Right lobe of liver (tissue), 6 donors: ENCODE measurements at regions not wholly inside any gene's neighbourhood (a gene's known extent, or its start where the extent isn't known, plus 50 kb on each side); places are given as distances from the start of the nearest gene placed in this dataset.

Source experiments
- ATAC-seq, 4 donors: fragments of 200-7000 bp; cut with Tn5 transposase; one replicate each; pipeline ENCODE4 v1.9.1; 2020; ENCODE audit warnings: mild to moderate bottlenecking in 4 of 4, moderate library complexity in 4 of 4
- DNase-seq, 3 donors: peaks; one replicate each; pipeline ENCODE4 v3.0.0-alpha.2; 2020
- H3K27ac ChIP-seq, 3 donors: fragments of 200-600 bp; one replicate each; pipeline ENCODE4 v1.8.0; 2022
- H3K27me3 ChIP-seq, 2 donors: fragments of 200-600 bp; one replicate each; pipeline ENCODE4 v1.8.0; 2022
- H3K36me3 ChIP-seq, 4 donors: fragments of 200-600 bp; sonication (generic) in 1 of 4; one replicate each; pipeline versions ENCODE4 v1.5.1 to v1.8.0; 2017 to 2022; ENCODE audit warnings: control low read depth in 1 of 4
- H3K4me1 ChIP-seq, 4 donors: fragments of 200-600 bp; sonication (generic) in 1 of 4; one replicate each; pipeline versions ENCODE4 v1.5.1 to v1.8.0; 2017 to 2022; ENCODE audit warnings: control low read depth in 1 of 4
- H3K4me3 ChIP-seq, 3 donors: fragments of 200-600 bp; one replicate each; pipeline ENCODE4 v1.8.0; 2022
- H3K9me3 ChIP-seq, 4 donors: fragments of 200-600 bp; sonication (generic) in 1 of 4; one replicate each; pipeline versions ENCODE4 v1.5.1 to v1.8.0; 2017 to 2022; ENCODE audit warnings: control low read depth in 1 of 4
- POLR2A ChIP-seq: fragments of 450-650 bp; IDR thresholded peaks from one replicate; pipeline ENCODE4 v1.6.1; 2017; ENCODE audit warnings: antibody characterized with exemption, mild to moderate bottlenecking
- WGBS: methylation state at CpG from one replicate; pipeline ENCODE4 v1.1.6; 2018; ENCODE audit warnings: low coverage, low lambda C conversion rate; ENCODE audit not compliant: insufficient coverage; ENCODE audit errors: missing lambda C conversion rate; 5-methylcytosine and 5-hydroxymethylcytosine counted together
- intact Hi-C, 2 donors: fragments of 100-400 bp; cut with DNase I; formaldehyde crosslinking; loops; one replicate each; pipeline versions ENCODE4 v1.11.2 to v1.14.1; 2022
- TF ChIP-seq, protein P1 (sequence below), 4 donors: fragments of 200-600 bp in 3 of 4; fragments of 450-650 bp in 1 of 4; IDR thresholded peaks; one replicate each; pipeline versions ENCODE4 v1.5.1 to v1.8.0; 2016 to 2022; ENCODE audit warnings: antibody characterized with exemption in 4 of 4, mild to moderate bottlenecking in 2 of 4
- donor health status: DM: no; HTN: yes; CAD: no.
- donor health status: DM: no; HTN: no; CAD: no.
- donor health status: DM: no; HTN: no; CAD: no.
- donor health status: DM: no; HTN: yes; CAD: no.
- donor health status: DM: no; HTN: yes; CAD: no.

DNA sequence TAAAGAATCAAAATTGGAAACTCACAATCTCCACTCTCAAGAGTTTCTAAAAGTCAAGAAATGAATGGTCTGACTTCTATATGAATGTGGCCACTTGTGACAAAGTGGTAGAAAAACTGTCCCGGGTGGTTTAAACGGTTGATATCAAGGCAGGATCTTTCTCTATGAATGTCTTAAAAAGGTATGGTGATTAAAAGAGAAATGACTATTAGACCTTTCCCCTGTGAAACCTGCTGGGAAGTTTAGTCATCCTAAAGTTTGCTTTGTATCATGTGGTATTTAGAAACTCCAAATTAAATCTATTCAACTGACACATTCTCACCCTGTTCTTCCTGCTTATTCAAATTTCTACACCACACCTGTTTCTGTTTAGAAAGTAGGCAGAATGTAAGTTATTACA, 492.5 kb downstream of the XPNPEP1 start:
- Histone ChIP-seq H3K4me3 (no peak overlapping the region), H3K9me3 (no peaks in the 10 kb centered on the region), H3K36me3 (no peaks in the 10 kb centered on the region), H3K4me1 (no peaks in the 10 kb centered on the region), H3K27ac (no peak overlapping the region), H3K27me3 (no peaks in the 10 kb centered on the region)
- TF ChIP-seq POLR2A = no peak
- TF ChIP-seq, protein P1, sequence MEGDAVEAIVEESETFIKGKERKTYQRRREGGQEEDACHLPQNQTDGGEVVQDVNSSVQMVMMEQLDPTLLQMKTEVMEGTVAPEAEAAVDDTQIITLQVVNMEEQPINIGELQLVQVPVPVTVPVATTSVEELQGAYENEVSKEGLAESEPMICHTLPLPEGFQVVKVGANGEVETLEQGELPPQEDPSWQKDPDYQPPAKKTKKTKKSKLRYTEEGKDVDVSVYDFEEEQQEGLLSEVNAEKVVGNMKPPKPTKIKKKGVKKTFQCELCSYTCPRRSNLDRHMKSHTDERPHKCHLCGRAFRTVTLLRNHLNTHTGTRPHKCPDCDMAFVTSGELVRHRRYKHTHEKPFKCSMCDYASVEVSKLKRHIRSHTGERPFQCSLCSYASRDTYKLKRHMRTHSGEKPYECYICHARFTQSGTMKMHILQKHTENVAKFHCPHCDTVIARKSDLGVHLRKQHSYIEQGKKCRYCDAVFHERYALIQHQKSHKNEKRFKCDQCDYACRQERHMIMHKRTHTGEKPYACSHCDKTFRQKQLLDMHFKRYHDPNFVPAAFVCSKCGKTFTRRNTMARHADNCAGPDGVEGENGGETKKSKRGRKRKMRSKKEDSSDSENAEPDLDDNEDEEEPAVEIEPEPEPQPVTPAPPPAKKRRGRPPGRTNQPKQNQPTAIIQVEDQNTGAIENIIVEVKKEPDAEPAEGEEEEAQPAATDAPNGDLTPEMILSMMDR (IDR thresholded peaks at IDR 0.05) = no peak
- intact Hi-C loops = no loop called here
- no peak for DNase-seq
- ATAC-seq = no peak
- 38% methylated on average over 2 of the region's 2 CpGs for WGBS

DNA sequence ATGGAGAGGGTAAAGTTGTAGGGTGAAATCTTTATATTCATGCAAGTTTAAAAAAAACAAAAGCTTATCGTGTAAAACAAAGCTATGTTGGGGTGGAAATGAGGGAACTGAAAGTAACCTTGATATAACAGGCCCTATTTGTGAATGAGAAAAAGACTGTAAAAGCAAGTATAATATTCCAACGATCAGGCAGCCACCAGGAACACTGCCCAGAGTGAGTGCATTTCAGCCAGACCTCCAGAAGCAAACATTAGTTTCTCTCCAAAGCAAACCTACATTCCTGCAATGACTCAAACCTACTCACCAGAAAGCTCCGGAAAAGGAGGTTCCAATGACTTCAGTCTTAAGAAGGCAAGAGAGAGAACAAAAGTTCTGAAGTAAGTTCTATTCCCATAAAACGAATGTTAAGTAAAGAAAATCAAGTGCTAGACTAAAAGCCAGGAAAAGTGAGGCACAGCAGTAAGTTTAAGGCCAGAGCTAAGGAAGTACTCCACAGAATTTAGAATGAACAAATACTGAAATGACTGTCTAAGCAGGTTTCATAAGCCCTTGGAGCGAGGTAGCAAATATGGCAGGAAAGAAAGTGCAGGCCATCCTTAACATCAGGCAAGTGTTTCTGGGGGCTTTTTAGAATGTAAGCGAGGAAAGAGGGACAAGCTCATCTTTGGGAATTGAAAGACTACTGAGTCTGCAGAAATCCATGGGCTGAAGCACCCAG, 493.1 kb downstream of the XPNPEP1 start:
- no peak overlapping the region for H3K4me3 ChIP-seq
- DNase-seq (no peak), ATAC-seq (no peak)
- no peak overlapping the region for H3K27ac ChIP-seq
- no peaks in the 10 kb centered on the region for H3K27me3 ChIP-seq
- no peak for TF ChIP-seq POLR2A
- TF ChIP-seq, protein P1 (IDR thresholded peaks at IDR 0.05) = no peak
- 70% methylated on average over 5 of the region's 6 CpGs for WGBS
- intact Hi-C loops = no loop called here
- H3K4me1 ChIP-seq = no peaks in the 10 kb centered on the region
- no peaks in the 10 kb centered on the region for H3K36me3 ChIP-seq
- H3K9me3 ChIP-seq = no peaks in the 10 kb centered on the region

DNA sequence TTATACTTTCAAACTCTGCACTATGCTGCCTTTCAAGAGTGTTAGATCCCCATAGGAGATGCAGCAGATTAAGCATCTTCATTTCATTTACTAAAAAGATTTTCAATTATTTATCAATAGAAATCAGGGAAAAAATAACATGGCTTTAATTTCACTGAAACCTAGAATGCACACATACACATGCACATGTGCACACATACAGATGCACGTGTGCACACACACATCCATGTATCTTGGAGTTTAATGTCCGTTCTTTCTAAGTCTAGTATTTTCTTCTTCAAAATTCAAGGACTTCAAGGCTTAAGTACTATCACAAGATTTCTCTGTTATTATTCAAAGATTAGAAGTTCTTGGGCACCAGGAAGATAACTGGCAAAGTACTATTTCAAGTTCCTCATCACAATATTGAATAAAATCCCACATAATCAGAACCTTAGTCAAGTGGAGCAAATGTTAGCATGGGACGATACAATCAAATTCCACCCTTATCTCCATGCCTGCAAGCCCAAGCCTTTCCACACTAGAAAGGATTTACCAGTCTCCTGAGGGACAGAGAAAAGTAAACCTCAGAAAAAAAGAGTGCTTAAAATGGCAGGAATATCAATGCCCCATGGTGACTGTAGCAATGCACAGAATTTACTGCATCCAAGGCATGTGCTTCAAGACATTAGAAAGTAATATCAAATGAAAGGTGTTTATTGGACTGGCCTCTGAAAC, 494.4 kb downstream of the XPNPEP1 start:
- Histone ChIP-seq H3K27me3 (no peaks in the 10 kb centered on the region), H3K4me3 (no peak overlapping the region), H3K36me3 (no peaks in the 10 kb centered on the region), H3K4me1 (no peaks in the 10 kb centered on the region), H3K9me3 (no peaks in the 10 kb centered on the region), H3K27ac (no peak overlapping the region)
- intact Hi-C loops = no loop called here
- ATAC-seq (no peak), DNase-seq (no peak)
- 47% methylated on average over 3 of the region's 3 CpGs for WGBS
- no peak for TF ChIP-seq POLR2A
- TF ChIP-seq, protein P1 (IDR thresholded peaks at IDR 0.05) = no peak

DNA sequence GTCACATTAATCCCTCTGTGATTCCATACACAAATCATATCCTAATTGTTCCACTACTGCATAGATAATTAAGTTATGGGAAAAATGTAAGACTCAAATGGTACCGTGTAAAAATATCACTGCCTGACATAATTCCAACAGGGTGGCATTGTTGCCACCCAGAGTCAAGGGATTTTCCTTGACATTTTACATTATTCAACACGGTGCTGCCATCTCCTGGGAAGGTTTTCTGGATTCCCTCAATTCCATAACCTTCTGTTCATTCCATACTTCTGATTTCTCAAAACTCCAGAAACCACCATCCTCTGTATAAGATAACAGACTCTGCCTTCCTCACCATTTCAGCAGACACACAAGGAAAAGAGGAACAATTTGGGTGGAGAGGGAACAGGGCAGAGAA, 495.9 kb downstream of the XPNPEP1 start:
- ATAC-seq (no peak), DNase-seq (no peak)
- Histone ChIP-seq H3K4me1 (no peaks in the 10 kb centered on the region), H3K27me3 (no peaks in the 10 kb centered on the region), H3K36me3 (no peaks in the 10 kb centered on the region), H3K4me3 (no peak overlapping the region), H3K27ac (no peak overlapping the region), H3K9me3 (no peaks in the 10 kb centered on the region)
- 37% methylated on average over 2 of the region's 2 CpGs for WGBS
- no peak for TF ChIP-seq POLR2A
- TF ChIP-seq, protein P1 (IDR thresholded peaks at IDR 0.05) = no peak
- intact Hi-C loops = no loop called here
